H9 (cell line): ENCODE measurements at regions not wholly inside any gene's neighbourhood (a gene's known extent, or its start where the extent isn't known, plus 50 kb on each side); places are given as distances from the start of the nearest gene placed in this dataset.

Experiments used
- DNase-seq: peaks from one replicate; pipeline ENCODE4 v3.0.0-alpha.2; 2017
- H2AFZ ChIP-seq: one replicate; pipeline ENCODE4 v1.6.1; 2013; ENCODE audit warnings: mild to moderate bottlenecking, low read length, control low read depth, moderate library complexity
- H2AK5ac ChIP-seq: 2 replicates; pipeline ENCODE4 v1.6.1; 2013; ENCODE audit warnings: low read length, control low read depth, mixed read lengths; ENCODE audit not compliant: insufficient read length
- H2BK120ac ChIP-seq: one replicate; pipeline ENCODE4 v1.6.1; 2013; ENCODE audit warnings: low read depth, mild to moderate bottlenecking, low read length, control low read depth, inconsistent platforms; ENCODE audit not compliant: poor library complexity, severe bottlenecking
- H2BK12ac ChIP-seq: 2 replicates; pipeline ENCODE4 v1.6.1; 2013; ENCODE audit warnings: low read length, control low read depth, mixed read lengths, low read depth; ENCODE audit not compliant: insufficient read length
- H2BK15ac ChIP-seq: 2 replicates; pipeline ENCODE4 v1.6.1; 2013; ENCODE audit warnings: low read depth, low read length, control low read depth
- H2BK20ac ChIP-seq: one replicate; pipeline ENCODE4 v1.6.1; 2013; ENCODE audit warnings: low read depth, mild to moderate bottlenecking, low read length, control low read depth, inconsistent platforms; ENCODE audit not compliant: poor library complexity, severe bottlenecking
- H2BK5ac ChIP-seq: 2 replicates; pipeline ENCODE4 v1.6.1; 2013; ENCODE audit warnings: low read length, control low read depth, mixed read lengths; ENCODE audit not compliant: insufficient read length
- H3K14ac ChIP-seq: 2 replicates; pipeline ENCODE4 v1.6.1; 2013; ENCODE audit warnings: low read length, control low read depth; ENCODE audit not compliant: insufficient read depth
- H3K18ac ChIP-seq: 2 replicates; pipeline ENCODE4 v1.6.1; 2013; ENCODE audit warnings: low read depth, mild to moderate bottlenecking, mixed read lengths, low read length, control low read depth; ENCODE audit not compliant: insufficient read length
- H3K23ac ChIP-seq: 2 replicates; pipeline ENCODE4 v1.6.1; 2013; ENCODE audit warnings: low read length, control low read depth, mixed read lengths, low read depth; ENCODE audit not compliant: insufficient read length
- H3K23me2 ChIP-seq: 2 replicates; pipeline ENCODE4 v1.6.1; 2013; ENCODE audit warnings: low read depth, mild to moderate bottlenecking, mixed read lengths, low read length, control low read depth; ENCODE audit not compliant: insufficient read length, poor library complexity, severe bottlenecking
- H3K27ac ChIP-seq: 2 replicates; pipeline ENCODE4 v1.5.1; 2013; ENCODE audit warnings: low read length, control low read depth, mixed read lengths, low read depth; ENCODE audit not compliant: insufficient read length
- H3K27me3 ChIP-seq: 2 replicates; pipeline ENCODE4 v1.6.1; 2013; ENCODE audit warnings: low read length, control low read depth, inconsistent platforms; ENCODE audit not compliant: insufficient read depth
- H3K4ac ChIP-seq: 2 replicates; pipeline ENCODE4 v1.6.1; 2013; ENCODE audit warnings: low read depth, mild to moderate bottlenecking, control low read depth, inconsistent platforms, low read length, moderate library complexity
- H3K4me1 ChIP-seq: 2 replicates; pipeline ENCODE4 v1.6.1; 2013; ENCODE audit warnings: low read length, control low read depth, inconsistent platforms; ENCODE audit not compliant: insufficient read depth
- H3K4me2 ChIP-seq: 2 replicates; pipeline ENCODE4 v1.6.1; 2013; ENCODE audit warnings: low read length, control low read depth, mixed read lengths; ENCODE audit not compliant: insufficient read length, insufficient read depth
- H3K56ac ChIP-seq: 2 replicates; pipeline ENCODE4 v1.6.1; 2013; ENCODE audit warnings: low read depth, mild to moderate bottlenecking, mixed read lengths, low read length, control low read depth; ENCODE audit not compliant: insufficient read length
- H3K79me1 ChIP-seq: 2 replicates; pipeline ENCODE4 v1.6.1; 2013; ENCODE audit warnings: low read depth, mild to moderate bottlenecking, moderate library complexity, low read length, control low read depth, inconsistent platforms; ENCODE audit not compliant: insufficient read depth, poor library complexity, severe bottlenecking
- H3K79me2 ChIP-seq: 2 replicates; pipeline ENCODE4 v1.6.1; 2013; ENCODE audit warnings: low read length, control low read depth, inconsistent platforms; ENCODE audit not compliant: insufficient read depth
- H3K9ac ChIP-seq: 2 replicates; pipeline ENCODE4 v1.6.1; 2013; ENCODE audit warnings: low read length, control low read depth, mixed read lengths; ENCODE audit not compliant: insufficient read length; ENCODE audit errors: extremely low read depth
- H3K9me3 ChIP-seq: one replicate; pipeline ENCODE4 v1.6.1; 2013; ENCODE audit warnings: low read depth, low read length, inconsistent platforms; ENCODE audit not compliant: control insufficient read depth
- H3T11ph ChIP-seq: one replicate; pipeline ENCODE4 v1.6.1; 2013; ENCODE audit warnings: mild to moderate bottlenecking, low read length, control low read depth, inconsistent platforms
- H4K20me1 ChIP-seq: one replicate; pipeline ENCODE4 v1.6.1; 2013; ENCODE audit not compliant: control insufficient read depth, insufficient read length, insufficient read depth
- H4K5ac ChIP-seq: 2 replicates; pipeline ENCODE4 v1.6.1; 2013; ENCODE audit warnings: low read depth, mild to moderate bottlenecking, mixed read lengths, low read length, control low read depth; ENCODE audit not compliant: insufficient read length
- H4K8ac ChIP-seq: replicated peaks from 2 replicates; pipeline ENCODE4 v1.6.1; 2013; ENCODE audit warnings: low read length, control low read depth, mixed read lengths, low read depth; ENCODE audit not compliant: insufficient read length
- H4K91ac ChIP-seq: 2 replicates; pipeline ENCODE4 v1.6.1; 2013; ENCODE audit warnings: low read depth, mild to moderate bottlenecking, moderate library complexity, mixed read lengths, low read length, control low read depth; ENCODE audit not compliant: insufficient read length
- H3K27ac Mint-ChIP-seq, 3 experiments: 2 replicates in 2 of 3; 3 replicates in 1 of 3; pipeline ENCODE4 v1.8.0; 2020 to 2021; ENCODE audit warnings: mixed read lengths in 3 of 3, mild to moderate bottlenecking in 1 of 3, moderate library complexity in 1 of 3
- H3K27me3 Mint-ChIP-seq: 2 replicates; pipeline ENCODE4 v1.8.0; 2021; ENCODE audit warnings: low read depth, mild to moderate bottlenecking, moderate library complexity, mixed read lengths
- H3K36me3 Mint-ChIP-seq, 3 experiments: 2 replicates in 2 of 3; 3 replicates in 1 of 3; pipeline ENCODE4 v1.8.0; 2020 to 2021; ENCODE audit warnings: low read depth in 3 of 3, mixed read lengths in 3 of 3; ENCODE audit not compliant: insufficient read depth in 1 of 3
- H3K4me1 Mint-ChIP-seq, 2 experiments: 2 replicates each; pipeline ENCODE4 v1.8.0; 2020; ENCODE audit warnings: mixed read lengths in 2 of 2
- H3K4me3 Mint-ChIP-seq, 2 experiments: 2 replicates in 1 of 2; 3 replicates in 1 of 2; pipeline ENCODE4 v1.8.0; 2020 to 2021; ENCODE audit warnings: mild to moderate bottlenecking in 2 of 2, mixed read lengths in 2 of 2, moderate library complexity in 1 of 2
- H3K9me3 Mint-ChIP-seq, 2 experiments: 2 replicates in 1 of 2; 3 replicates in 1 of 2; pipeline ENCODE4 v1.8.0; 2020; ENCODE audit warnings: mild to moderate bottlenecking in 2 of 2, mixed read lengths in 2 of 2, moderate library complexity in 1 of 2
- WGBS: extraction: QIAGEN DNeasy Blood & Tissue Kit; methylation state at CpG from one replicate; pipeline ENCODE4 v1.1.7; 2013; ENCODE audit warnings: missing lambda C conversion rate, low lambda C conversion rate, mixed read lengths; ENCODE audit not compliant: insufficient read length; ENCODE audit errors: extremely low coverage; 5-methylcytosine and 5-hydroxymethylcytosine counted together
- TF ChIP-seq, protein P1 (sequence below): fragments of 200-600 bp; sonication (generic); conservative IDR thresholded peaks from 3 replicates; pipeline ENCODE4 v1.8.0; 2021; ENCODE audit warnings: antibody characterized with exemption, mild to moderate bottlenecking

DNA sequence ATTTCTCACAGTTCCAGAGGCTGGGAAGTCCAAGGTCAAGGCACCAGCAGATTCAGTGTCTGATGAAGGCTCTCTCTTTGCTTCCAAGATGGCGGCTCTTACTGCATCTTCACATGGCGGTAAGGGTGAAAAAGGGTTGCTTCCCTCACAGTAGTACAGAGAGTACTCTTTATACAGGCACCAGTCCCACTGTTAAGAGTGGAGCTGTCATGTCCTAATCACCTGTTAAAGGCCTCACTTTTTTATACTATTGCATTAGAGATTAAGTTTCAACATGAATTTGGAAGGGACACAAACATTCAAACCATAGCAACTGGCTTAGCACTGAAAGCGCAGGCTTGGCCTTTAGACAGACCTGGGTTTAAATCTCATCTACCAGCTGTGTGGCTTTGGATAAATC lies 50.0 kb upstream of the TCL1A start:
- H3K27ac ChIP-seq: no peak overlapping the region
- H3K4me3 Mint-ChIP-seq: no peak overlapping the region
- no peak overlapping the region for H3K18ac ChIP-seq
- H3K56ac ChIP-seq: no peak overlapping the region
- H2BK120ac ChIP-seq: no peak overlapping the region
- H4K20me1 ChIP-seq: no peaks in the 10 kb centered on the region
- no peak overlapping the region for H2BK12ac ChIP-seq
- H2BK15ac ChIP-seq: no peak overlapping the region
- peaks cover 7 to 8% of the 10 kb centered on the region in 2 experiments for H3K4me1 Mint-ChIP-seq
- H2AK5ac ChIP-seq: no peak overlapping the region
- H3K4ac ChIP-seq: no peak overlapping the region
- H2BK5ac ChIP-seq: no peak overlapping the region
- H3K27me3 Mint-ChIP-seq: peaks cover 34% of the 10 kb centered on the region
- no peaks in the 10 kb centered on the region for H3K79me2 ChIP-seq
- no peak overlapping the region for H4K5ac ChIP-seq
- TF ChIP-seq, protein P1, sequence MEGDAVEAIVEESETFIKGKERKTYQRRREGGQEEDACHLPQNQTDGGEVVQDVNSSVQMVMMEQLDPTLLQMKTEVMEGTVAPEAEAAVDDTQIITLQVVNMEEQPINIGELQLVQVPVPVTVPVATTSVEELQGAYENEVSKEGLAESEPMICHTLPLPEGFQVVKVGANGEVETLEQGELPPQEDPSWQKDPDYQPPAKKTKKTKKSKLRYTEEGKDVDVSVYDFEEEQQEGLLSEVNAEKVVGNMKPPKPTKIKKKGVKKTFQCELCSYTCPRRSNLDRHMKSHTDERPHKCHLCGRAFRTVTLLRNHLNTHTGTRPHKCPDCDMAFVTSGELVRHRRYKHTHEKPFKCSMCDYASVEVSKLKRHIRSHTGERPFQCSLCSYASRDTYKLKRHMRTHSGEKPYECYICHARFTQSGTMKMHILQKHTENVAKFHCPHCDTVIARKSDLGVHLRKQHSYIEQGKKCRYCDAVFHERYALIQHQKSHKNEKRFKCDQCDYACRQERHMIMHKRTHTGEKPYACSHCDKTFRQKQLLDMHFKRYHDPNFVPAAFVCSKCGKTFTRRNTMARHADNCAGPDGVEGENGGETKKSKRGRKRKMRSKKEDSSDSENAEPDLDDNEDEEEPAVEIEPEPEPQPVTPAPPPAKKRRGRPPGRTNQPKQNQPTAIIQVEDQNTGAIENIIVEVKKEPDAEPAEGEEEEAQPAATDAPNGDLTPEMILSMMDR: no peak
- no peaks in the 10 kb centered on the region; the same call in 1 of the 2 replicates for H3K27me3 ChIP-seq
- no peak for DNase-seq
- no peak overlapping the region for H3K23ac ChIP-seq
- H3K23me2 ChIP-seq: no peaks in the 10 kb centered on the region
- H3T11ph ChIP-seq: no peak overlapping the region
- H2AFZ ChIP-seq: no peak overlapping the region
- H3K9me3 Mint-ChIP-seq: no peaks in the 10 kb centered on the region
- WGBS: no CpG with 5 or more reads among the region's 3 CpGs
- no peaks in the 10 kb centered on the region for H3K9me3 ChIP-seq
- H3K79me1 ChIP-seq: no peaks in the 10 kb centered on the region
- H3K27ac Mint-ChIP-seq: no peak overlapping the region
- no peaks in the 10 kb centered on the region for H3K4me1 ChIP-seq
- H3K4me2 ChIP-seq: no peak overlapping the region
- H4K91ac ChIP-seq: no peak overlapping the region
- H3K9ac ChIP-seq: no peak overlapping the region
- no peak overlapping the region for H2BK20ac ChIP-seq
- H3K36me3 Mint-ChIP-seq: no peaks in the 10 kb centered on the region; a peak in 1 of 7 replicates
- H4K8ac ChIP-seq: no peak overlapping the region
- no peak overlapping the region for H3K14ac ChIP-seq
